ENCODE measurements at regions not wholly inside any gene's neighbourhood (a gene's known extent, or its start where the extent isn't known, plus 50 kb on each side); places are given as distances from the start of the nearest gene placed in this dataset.

DNA sequence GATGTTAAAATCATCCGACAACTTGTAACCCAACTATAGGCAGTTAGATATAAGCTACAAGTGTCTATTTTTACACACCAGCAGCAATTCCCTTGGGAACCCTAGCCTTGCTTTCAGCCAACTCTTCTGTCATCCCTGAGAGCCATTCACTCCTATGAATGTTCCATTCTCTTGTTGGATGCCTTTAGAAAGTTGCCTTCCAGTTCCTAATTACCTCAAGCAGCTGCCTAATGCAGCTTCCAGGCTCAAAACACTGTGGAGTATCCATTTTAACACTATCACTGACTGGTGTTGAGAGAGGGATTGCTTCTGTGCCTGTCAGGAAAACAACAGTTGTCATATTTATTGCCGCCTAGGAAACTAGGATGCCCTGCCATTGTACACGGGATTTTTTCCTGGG, 402.0 kb upstream of the ACVR2A start:
- H3K27ac ChIP-seq (ENCODE audit: low read depth in 2 of 2, low read length in 2 of 2): no peak overlapping the region
- intact Hi-C loops (cut with DNase I): no loop called here
- no peaks in the 10 kb centered on the region for H3K36me3 ChIP-seq (ENCODE audit: control insufficient read depth in 2 of 3, insufficient read depth in 3 of 3, low read length in 3 of 3)
- H3K9ac ChIP-seq (ENCODE audit: low read length in 3 of 3): no peak overlapping the region
- H3K4me1 ChIP-seq (ENCODE audit: control insufficient read depth in 2 of 3, insufficient read depth in 2 of 3, low read depth in 1 of 3, low read length in 3 of 3): no peaks in the 10 kb centered on the region
- no peaks in the 10 kb centered on the region for H3K9me3 ChIP-seq (ENCODE audit: control insufficient read depth in 2 of 3, insufficient read depth in 1 of 3, low read length in 3 of 3)
- FAIRE-seq (no peak), DNase-seq (no peak)
- TF ChIP-seq, protein P1, sequence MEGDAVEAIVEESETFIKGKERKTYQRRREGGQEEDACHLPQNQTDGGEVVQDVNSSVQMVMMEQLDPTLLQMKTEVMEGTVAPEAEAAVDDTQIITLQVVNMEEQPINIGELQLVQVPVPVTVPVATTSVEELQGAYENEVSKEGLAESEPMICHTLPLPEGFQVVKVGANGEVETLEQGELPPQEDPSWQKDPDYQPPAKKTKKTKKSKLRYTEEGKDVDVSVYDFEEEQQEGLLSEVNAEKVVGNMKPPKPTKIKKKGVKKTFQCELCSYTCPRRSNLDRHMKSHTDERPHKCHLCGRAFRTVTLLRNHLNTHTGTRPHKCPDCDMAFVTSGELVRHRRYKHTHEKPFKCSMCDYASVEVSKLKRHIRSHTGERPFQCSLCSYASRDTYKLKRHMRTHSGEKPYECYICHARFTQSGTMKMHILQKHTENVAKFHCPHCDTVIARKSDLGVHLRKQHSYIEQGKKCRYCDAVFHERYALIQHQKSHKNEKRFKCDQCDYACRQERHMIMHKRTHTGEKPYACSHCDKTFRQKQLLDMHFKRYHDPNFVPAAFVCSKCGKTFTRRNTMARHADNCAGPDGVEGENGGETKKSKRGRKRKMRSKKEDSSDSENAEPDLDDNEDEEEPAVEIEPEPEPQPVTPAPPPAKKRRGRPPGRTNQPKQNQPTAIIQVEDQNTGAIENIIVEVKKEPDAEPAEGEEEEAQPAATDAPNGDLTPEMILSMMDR (IDR thresholded peaks at IDR 0.05; ENCODE audit: borderline replicate concordance, extremely low read depth, insufficient read depth): no peak
- no peak overlapping the region for H3K4me3 ChIP-seq (ENCODE audit: low read length in 3 of 3)
- no peaks in the 10 kb centered on the region for H3K27me3 ChIP-seq (ENCODE audit: control insufficient read depth, insufficient read depth, low read length)

DNA sequence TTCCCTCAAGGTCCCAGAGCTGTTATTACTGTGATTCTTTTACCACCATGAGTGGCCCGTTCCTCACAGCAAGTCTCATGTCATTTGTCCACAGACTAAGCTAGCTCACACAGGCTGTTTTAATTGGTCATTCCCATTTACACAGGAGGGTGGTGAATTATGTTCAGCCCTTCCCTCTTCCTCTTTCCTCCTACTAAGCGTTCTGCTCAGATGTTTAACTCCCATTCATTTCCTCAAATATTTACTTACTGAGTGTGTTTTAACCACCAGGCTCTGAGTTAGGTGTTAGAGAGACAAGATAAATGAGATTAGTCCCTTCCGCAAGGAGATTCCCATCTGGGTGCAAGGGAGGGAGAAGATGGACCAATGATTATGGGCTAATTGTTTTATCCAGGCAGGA, 403.6 kb upstream of the ACVR2A start:
- intact Hi-C loops (cut with DNase I): no loop called here
- Histone ChIP-seq H3K27me3 (ENCODE audit: control insufficient read depth, insufficient read depth, low read length) (no peaks in the 10 kb centered on the region), H3K4me3 (ENCODE audit: low read length in 3 of 3) (no peak overlapping the region), H3K9me3 (ENCODE audit: control insufficient read depth in 2 of 3, insufficient read depth in 1 of 3, low read length in 3 of 3) (no peaks in the 10 kb centered on the region), H3K36me3 (ENCODE audit: control insufficient read depth in 2 of 3, insufficient read depth in 3 of 3, low read length in 3 of 3) (no peaks in the 10 kb centered on the region), H3K9ac (ENCODE audit: low read length in 3 of 3) (no peak overlapping the region), H3K4me1 (ENCODE audit: control insufficient read depth in 2 of 3, insufficient read depth in 2 of 3, low read depth in 1 of 3, low read length in 3 of 3) (no peaks in the 10 kb centered on the region), H3K27ac (ENCODE audit: low read depth in 2 of 2, low read length in 2 of 2) (no peak overlapping the region)
- TF ChIP-seq, protein P1 (IDR thresholded peaks at IDR 0.05; ENCODE audit: borderline replicate concordance, extremely low read depth, insufficient read depth): no peak
- DNase-seq (no peak), FAIRE-seq (no peak)

DNA sequence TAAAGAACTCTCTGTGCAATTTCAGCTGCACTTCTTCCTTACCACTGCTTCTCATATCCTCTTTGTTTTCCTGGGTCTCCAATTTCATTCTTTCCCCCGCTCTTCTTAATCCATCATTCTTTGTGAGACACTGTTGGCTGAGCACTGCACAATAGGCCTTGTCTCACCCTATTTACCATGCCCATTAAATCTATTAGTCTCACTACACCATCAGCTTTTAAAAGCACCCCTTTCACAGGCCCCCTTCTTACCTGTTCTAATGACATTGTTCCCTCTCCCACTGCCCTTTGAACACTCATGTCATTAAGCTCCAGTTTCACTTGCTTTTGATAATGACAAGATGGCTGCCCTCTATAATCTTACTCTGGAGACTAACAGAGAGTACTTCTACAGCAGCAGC, 404.1 kb upstream of the ACVR2A start:
- Histone ChIP-seq H3K27ac (ENCODE audit: low read depth in 2 of 2, low read length in 2 of 2) (no peak overlapping the region), H3K4me3 (ENCODE audit: low read length in 3 of 3) (no peak overlapping the region), H3K36me3 (ENCODE audit: control insufficient read depth in 2 of 3, insufficient read depth in 3 of 3, low read length in 3 of 3) (no peaks in the 10 kb centered on the region), H3K4me1 (ENCODE audit: control insufficient read depth in 2 of 3, insufficient read depth in 2 of 3, low read depth in 1 of 3, low read length in 3 of 3) (no peaks in the 10 kb centered on the region), H3K9ac (ENCODE audit: low read length in 3 of 3) (no peak overlapping the region), H3K27me3 (ENCODE audit: control insufficient read depth, insufficient read depth, low read length) (no peaks in the 10 kb centered on the region), H3K9me3 (ENCODE audit: control insufficient read depth in 2 of 3, insufficient read depth in 1 of 3, low read length in 3 of 3) (no peaks in the 10 kb centered on the region)
- FAIRE-seq: no peak
- TF ChIP-seq, protein P1 (IDR thresholded peaks at IDR 0.05; ENCODE audit: borderline replicate concordance, extremely low read depth, insufficient read depth): no peak
- intact Hi-C loops (cut with DNase I): no loop called here
- DNase-seq: peak in 2 of 5 donors; percentile 28 to 56

DNA sequence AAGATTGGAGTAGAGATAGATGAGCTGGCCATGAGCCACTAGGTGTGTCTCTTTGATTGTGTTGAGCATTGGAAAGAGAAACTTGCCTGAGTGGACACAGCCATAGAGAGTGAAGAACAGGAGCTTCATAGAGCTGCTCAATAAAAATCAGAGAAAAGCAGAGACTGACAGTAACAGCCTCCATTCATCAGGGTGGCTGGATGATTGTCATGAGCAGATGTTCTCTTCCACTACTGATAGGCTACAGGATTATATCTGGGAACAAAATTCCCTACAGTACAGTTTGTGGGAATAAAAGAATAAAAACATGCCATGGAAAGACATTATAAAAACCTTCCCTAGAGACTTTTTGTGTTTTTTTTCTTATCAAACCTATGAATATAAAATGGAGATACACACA, 404.8 kb upstream of the ACVR2A start:
- H3K4me3 ChIP-seq (ENCODE audit: low read length in 3 of 3): no peak overlapping the region
- H3K36me3 ChIP-seq (ENCODE audit: control insufficient read depth in 2 of 3, insufficient read depth in 3 of 3, low read length in 3 of 3): no peaks in the 10 kb centered on the region
- H3K27me3 ChIP-seq (ENCODE audit: control insufficient read depth, insufficient read depth, low read length): no peaks in the 10 kb centered on the region
- H3K4me1 ChIP-seq (ENCODE audit: control insufficient read depth in 2 of 3, insufficient read depth in 2 of 3, low read depth in 1 of 3, low read length in 3 of 3): no peaks in the 10 kb centered on the region
- DNase-seq (no peak), FAIRE-seq (no peak)
- no peak overlapping the region for H3K27ac ChIP-seq (ENCODE audit: low read depth in 2 of 2, low read length in 2 of 2)
- H3K9ac ChIP-seq (ENCODE audit: low read length in 3 of 3): no peak overlapping the region
- TF ChIP-seq, protein P1 (IDR thresholded peaks at IDR 0.05; ENCODE audit: borderline replicate concordance, extremely low read depth, insufficient read depth): no peak
- H3K9me3 ChIP-seq (ENCODE audit: control insufficient read depth in 2 of 3, insufficient read depth in 1 of 3, low read length in 3 of 3): no peaks in the 10 kb centered on the region
- intact Hi-C loops (cut with DNase I): no loop called here

All from kidney (tissue), 13 donors.